GM21737 (cell line): ENCODE measurements at regions not wholly inside any gene's neighbourhood (a gene's known extent, or its start where the extent isn't known, plus 50 kb on each side); places are given as distances from the start of the nearest gene placed in this dataset.

ENCODE experiments used
- ATAC-seq: cut with Tn5 transposase; IDR thresholded peaks from one replicate; pipeline ENCODE4 v1.9.1; 2021; ENCODE audit warnings: mild to moderate bottlenecking, moderate library complexity; ENCODE audit not compliant: unreplicated experiment

DNA sequence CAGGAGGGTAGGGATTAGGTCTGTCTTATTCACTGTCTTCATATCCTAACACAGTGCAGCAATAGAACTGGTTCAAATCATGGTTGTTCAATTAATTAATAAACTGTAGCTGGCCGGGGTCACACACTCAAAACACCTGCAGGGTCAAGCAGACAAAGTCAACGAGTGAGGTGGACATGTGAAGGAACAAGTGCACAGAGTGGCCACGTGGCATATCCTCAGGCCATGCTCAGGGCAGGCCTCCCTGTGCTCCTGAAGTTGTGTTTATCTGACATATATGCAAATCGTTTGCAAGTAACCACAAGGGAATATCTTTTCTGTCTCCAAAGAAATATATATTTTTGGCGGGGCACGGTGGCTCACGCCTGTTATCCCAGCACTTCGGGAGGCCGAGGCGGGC is 98.5 kb upstream of the ZMIZ1 start:
- no peak for ATAC-seq

DNA sequence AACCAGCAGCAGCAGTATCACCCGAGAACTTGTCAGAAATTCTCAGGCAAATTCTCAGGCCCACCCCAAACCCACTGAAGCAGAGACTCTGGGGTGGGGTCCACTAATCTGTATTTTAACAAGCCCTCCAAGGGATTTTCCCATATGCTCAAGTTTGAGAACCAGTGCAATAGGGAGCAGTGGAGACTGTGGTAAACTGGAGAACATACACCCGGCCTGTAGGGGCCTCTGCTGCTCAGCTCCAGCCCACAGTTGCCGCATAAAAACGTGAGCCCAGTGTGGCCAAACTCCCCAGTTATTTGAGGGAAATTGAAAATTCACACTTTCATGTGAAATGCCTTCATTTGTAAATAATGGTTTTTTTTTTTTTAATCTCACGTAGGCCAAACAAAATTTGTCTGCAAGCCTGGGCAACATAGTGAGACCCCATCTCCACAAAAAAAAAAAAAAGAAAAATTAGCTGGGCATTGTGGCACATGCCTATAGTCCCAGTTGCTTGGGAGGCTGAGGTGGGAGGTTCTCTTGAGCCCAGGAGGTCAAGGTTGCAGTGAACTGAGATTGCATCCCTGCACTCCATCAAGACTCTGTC is 97.6 kb upstream of the ZMIZ1 start:
- ATAC-seq: no peak

DNA sequence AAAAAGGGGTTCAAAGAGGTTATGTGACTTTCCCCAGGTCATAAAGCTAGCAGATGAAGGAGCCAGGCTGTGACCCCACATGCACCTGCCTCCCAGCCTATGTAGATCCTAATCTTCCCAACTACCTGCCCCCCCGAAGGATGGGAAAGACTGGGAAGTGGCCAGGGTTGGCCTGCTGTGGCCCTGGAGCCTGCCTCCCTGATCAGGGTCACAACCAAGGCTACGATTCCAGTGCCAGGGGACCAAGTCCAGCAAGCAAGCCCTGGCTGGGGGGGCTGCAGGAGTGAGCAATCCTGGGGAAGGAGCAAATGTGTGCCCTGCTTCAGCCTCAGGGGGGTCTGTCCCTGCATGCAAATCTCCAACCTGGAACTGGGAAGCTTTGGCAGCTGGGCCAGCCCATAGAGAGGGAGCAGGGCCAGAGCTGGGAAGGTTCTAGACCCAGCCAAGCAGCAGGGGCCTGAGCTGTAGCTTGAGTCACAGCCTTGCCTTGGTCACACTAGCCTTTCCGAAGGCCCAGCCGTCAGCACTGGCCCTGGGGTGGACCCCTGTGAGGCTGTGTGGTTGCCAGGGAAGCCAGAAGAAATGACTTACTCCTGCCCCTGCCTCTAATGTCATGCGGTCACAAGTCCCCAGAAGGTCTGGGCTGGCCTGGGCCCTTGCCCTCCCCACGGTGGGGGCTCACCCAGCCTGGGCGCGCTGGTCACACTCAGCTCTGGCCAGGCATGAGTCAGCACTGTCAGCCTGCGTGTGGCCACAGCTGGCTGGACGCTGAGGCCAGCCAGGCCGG is 96.4 kb upstream of the ZMIZ1 start:
- ATAC-seq: no peak

DNA sequence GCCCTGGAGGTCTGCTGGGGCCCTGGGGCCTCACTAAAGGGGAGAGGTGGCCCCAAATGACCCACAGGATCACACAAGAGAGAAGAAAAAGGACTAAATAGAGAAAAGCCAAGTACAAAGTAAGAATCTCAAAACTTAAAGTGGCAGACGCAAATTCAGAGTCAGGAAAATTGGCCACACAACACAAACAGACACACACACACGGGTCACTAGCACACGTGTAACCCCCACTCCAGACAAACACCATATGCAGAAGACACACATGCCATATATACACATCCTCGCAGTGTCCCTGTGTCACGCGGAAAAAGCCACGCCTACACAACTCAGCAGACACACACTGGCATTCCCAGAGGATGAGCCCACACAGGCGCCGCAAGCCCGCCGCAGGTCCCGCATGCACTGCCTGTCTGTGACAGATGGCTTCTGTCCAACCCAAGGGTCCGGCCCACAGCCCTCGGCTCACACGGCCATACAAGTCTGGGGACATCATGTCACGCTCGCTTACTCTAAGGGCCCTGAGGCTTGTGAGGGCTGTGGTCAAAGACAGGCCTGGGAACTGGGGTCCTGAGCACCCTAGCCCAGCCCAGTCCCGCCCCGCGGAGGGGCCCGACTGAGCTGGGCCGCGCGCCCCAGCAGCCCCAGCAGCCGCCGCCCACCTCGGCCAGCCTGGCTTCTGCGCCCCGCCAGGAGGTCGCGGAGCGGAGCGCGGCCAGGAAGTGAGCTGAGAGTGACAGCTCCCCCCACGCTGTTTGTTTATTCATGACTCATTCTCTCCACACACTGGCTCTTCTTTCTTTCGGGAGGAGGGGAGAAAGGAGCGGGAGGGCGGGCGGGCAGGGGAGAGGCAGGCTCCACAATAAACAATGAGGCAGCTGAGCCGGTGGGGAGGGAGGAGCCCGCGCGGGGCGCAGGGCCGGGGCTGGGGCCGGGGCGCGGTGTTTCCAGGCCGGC is 95.5 kb upstream of the ZMIZ1 start:
- peak; percentile 80 for ATAC-seq

DNA sequence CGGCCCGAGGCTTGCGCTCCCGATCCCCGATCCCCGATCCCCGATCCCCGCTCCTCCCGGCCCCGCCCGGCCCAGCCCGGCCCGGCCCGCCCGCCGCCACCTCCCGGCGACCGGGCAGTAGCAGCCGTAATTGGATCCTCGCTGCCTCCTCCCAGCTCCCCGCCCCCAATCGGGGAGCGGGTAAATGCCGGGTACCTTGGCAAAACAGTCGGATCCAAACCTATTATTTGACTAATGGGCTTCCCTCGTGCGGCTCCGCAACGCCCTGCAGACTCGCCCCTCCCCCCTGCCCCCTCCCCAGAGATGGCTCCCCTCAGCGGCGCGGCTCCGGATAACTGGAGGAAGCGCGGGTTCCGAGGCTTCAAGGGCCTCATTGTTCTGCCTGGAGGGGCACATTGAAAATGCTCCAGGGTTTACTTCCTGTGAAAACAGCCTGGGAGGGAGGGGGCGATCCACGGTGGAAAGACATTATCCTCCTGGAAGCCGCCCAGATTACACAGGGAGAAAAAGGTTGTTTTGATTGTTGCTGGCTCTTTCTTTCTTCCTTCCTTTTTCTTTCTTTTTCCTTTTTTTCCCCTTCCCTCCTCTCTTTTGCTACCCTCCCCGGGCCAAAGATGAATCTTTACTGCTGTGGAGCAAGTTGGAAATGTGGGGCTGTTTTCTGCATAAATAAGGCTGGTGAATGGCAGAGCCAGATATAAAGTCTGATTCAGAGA is 94.7 kb upstream of the ZMIZ1 start:
- peak; percentile 33 for ATAC-seq

DNA sequence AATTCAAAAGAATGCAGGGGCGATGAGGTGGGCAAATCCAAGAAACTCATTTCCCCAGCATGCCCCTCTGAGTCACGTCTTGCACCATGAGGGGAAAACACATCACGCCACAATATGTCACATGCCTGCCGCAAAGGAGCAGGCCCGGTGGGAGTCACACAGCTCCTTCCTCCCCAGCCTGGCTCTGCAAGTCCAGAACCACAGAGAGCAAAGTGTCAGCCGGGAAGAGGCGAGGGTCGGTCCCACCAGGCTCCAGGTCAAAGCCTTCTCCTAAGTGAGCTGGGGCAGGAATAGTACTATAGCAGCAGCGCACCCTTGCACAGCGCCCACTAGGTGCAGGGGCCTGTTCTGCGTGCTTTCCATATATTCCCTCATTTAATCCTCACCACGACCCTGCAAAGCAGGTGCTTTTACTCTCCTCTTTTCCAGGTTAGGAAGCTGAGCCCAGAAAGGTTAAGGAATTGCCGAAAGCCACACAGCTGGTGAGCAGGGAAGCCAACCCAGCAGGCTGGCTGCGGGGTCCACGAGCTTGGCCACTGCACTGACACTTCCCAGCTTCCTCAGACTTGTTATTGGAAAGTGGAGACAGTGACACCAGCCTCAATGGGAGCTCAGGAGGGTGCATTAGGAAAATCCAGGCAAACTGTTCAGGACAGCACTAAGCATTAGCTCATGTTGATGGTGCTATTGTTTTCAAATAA is 94.0 kb upstream of the ZMIZ1 start:
- ATAC-seq: no peak

DNA sequence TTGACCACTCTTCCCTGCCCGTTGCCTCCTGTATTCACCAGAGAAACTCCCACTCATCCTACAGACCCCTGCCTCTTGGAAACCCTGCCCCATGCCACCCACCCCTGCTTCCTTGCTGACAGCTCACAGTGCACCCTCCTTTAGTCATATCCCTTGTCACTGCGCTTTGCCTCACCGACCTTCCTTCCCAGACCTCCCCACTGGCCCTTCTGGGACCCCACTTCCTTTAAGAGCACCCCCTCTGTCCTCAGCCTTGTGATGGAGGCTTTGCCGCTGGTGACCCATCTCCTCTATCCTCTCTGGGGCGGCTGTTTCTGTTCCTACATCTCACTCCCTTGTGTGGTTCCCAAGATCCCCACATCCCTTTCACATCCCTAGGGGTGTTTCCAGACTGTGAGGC is 92.8 kb upstream of the ZMIZ1 start:
- no peak for ATAC-seq

DNA sequence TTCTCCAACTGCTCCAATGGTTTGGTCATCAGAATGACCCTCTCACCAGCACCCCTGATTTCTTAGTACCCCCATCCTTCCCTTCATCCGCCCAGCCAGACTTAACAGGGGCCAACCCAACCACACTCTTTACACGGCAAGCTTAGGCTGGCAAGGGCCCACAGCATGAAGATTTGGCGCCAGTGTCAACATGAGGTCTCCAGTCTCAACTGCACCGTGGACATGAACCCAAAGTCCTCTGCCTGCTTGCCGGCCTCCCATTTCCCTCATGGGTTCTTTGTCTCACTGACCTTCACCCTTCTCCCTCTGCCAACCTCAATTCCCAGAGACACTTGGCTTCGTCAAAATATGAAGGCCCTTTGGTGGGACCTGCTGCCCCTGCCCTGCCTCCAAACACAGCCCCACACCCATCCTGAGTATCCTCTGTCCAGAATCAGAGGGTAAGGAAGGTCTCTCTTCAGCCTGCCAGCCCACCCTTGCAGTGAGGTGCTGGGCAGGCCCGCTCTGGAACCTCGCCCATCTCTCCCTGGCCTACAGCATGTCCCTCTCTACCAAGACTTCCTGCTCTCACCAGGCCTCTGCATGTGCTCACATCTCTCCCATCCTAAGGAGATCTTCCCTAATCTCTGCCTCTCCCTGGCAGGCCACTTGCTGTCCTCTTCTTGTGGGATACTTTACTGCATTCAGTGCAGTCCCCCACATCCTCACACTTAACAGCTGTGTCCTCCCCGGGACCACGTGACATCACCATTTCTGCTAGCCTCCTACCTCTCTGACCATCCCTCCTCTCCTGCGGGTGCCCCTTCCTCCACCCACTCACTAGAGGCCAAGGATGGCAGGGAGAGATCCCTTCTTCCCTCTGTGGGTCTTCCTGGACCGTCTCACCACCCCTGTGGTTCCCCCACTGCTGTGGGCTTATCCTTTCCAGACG is 91.7 kb upstream of the ZMIZ1 start:
- no peak for ATAC-seq

DNA sequence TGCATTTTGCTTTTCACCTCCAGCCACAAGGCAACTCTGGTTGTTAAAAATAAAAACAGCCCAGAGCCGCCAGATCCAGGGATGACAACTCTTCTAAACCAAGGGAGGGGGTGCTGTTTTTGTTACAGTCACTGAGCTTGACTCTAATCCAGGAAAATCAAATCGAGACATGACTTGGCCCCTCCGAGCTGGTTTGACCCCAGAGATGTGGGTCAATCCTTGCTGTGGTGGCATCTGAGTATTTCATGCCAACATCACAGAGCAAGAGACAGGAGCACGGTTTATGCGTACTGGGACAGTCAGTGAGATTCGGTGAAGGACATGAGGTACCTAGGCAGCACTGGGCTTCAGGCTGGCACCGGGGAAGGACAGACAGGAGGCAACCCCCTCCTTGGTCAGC is 88.8 kb upstream of the ZMIZ1 start:
- ATAC-seq: no peak

DNA sequence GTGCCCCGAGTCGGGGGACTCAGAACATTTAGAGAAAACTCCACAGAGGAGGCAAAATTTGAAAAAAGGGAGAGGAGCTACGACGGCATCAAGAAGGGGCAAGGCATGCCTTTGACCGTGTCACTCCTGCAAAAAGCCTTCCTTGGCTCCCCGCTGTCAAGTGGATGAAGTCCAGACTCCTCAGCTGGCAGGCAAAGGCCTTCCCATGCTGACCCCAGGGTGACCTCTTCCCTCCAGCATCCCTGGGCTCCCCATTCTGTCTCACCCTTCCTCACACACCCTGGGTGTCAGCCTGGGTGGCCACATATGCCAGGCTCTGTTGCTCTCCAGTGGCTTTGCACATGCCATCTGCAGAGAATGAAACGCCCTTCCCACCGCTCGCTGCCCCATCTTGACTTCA is 88.4 kb upstream of the ZMIZ1 start:
- no peak for ATAC-seq

DNA sequence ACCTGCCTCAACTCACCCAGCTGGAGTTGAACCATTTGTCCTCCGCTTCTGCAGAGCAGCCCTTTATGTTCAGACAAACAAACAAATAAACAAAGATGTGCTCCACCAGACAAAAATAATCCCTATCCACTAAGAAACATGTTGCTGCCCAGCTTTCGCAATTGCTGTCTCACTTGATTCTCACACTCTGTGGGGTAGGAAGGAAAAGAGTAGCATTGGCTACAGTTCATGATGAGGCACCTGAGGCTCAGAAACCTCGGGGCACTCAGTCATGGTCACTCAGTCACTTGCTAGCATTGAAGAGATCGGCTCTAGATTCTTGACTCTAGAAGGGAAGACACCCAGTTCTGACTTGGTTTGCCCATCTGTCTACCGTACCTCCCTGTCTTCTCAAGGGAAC is 88.0 kb upstream of the ZMIZ1 start:
- no peak for ATAC-seq

DNA sequence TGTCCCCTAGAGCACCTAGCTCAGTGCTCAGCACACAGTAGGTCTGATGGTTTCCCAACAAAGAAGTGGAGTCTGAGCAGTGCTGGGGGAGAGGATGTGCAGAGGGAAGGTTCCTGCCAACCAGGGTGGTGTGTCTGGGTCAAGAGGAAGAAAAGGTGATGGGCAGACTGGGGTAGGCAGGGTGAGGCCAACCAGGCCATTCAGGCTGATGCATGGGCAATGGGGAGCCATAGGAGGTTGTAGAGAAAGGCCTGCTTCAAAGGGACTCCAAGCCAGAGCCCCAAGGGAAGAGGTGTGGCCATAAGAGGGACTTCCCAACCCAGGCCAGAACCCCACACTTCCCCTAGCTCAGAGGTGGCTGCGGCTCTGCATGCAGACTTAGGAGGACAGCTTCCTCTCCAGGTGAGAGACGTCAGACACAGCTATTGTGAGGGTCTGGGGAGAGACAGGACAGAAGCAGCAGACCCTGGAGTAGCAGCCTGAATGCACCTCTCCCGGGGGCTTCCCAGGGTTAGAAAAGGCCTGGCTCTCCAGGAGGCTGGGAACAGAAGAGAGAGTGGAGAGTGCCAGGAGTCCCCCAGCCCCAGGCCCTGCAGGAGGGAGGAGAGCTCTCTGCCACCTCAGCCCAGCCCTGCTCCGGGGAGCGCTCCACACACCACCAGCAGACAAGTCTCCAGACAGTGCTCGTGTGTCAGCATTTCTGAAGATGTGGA is 87.4 kb upstream of the ZMIZ1 start:
- peak; percentile 81 for ATAC-seq

DNA sequence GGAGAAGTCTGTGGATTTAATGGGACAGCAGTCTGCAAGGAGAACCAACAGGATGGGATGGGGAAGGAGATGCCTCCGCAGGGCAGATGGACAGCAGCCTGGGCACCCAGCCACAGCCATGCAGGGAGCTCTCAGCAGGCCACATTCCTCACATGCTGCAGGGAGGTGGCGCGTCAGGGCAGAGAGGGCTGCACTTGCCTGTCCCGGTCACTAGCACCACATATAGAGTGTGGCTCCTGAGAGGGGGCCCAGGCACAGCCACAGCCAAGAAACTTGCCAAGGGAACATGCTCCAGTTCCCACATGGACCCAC is 86.8 kb upstream of the ZMIZ1 start:
- no peak for ATAC-seq

DNA sequence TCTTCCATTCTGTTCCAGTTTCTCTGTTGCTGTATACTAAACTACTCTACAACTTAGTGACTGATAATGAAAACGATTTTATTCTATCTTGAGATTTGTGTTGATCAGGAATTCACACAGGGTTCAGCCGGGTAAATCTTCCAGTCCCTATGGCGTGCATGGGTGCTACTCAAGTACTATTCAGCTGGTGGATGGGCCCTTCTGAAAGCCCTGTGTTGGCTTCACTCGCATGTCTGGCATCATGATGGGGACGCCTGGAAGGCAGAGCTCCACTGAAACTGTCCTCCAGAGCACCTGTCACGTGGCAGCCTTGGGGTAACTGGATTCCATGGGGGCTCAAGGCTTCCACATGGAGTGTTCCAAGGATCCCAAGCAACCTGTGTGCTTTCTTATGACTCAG is 86.0 kb upstream of the ZMIZ1 start:
- no peak for ATAC-seq

DNA sequence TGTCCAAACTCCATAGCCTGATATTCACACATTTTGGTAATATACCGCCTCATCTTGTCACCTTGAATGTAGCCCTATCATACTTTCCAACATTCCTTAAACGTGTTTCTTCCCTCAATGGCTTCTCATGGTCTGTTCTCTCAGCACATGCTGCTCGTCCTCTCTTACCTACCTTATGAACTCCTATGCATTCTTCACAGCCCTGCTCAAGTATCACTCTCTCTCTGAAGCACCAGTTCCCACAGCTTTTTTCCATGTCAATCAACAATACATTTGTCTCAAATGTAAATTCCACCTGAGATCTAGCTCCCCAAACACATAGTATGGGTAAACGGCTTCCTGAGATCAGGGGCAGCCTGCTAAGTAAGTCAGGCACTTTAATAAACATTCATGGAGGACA is 85.2 kb upstream of the ZMIZ1 start:
- ATAC-seq: no peak

DNA sequence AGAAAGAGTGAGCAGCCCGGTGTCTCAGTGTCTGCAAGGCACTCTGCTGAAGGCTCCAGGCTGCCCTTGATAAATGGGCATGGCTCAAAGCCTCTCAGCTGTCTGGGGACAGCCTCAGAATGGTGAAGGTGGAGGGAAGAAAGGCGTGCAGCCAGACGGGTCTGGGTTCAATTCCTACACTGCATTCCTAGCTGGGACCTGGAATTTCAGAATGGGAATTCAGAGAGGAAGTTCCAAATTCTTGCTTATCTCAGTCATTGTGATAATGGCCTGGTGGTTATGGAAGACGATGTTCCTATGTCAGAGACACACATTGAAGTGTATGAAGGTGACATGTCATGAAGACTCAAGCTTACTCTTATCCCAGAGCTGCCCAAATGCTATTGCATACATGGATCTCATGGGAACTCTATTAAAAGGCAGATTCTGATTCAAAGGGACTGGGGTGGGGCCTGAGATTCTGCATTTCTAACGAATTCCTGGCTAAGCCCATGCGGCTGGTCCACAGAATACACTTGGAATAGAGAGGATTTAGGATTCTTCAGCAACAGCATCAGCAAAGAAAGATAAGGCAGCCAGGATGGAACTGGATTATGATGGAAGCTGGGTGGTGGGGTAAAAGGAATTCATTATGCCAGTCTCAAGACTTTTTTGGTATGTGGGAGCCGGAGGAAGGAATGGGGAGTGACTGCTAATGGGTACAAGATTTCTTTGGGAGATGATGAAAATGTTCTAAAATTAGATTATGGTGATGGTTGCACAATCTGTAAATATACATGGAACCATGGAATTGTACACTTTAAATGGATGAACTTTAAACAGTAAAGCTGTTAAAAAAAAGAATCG is 82.6 kb upstream of the ZMIZ1 start:
- ATAC-seq: no peak

DNA sequence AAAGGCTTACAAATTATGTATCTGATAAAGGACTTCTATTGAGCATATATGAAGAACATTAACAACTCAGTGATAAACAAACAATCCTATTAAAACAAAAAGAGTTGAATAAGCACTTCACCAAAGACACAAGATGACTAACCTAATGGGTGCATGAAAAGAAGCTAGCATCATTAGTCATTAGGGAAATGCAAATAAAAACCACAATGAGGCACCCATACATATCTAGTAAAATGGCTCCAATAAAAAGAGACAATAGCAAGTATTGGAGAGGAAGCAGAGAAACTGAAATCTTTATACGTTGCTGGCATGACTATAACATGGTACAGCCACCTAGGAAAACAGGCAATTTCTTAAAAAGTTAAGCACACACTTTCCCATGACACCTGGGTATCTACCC is 77.6 kb upstream of the ZMIZ1 start:
- no peak for ATAC-seq

DNA sequence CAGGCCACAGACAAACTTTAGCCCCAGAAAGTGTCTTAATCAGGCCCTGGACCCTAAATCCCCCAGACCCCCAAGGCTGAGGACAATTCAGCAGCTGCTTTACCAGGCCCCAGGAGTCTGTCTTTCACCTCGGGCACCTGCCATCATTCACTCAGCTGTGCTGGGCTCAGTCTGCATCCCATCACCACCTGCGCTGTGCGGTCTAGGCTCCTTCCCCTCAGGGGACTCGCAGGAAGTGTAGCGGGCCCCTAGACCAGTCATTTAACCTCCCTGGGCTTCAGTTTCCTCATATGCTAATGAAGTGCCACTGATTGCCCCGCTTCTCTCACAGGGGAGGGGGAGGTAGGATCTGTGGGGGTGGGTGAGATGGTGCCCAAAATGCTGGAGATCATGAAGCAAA is 76.4 kb upstream of the ZMIZ1 start:
- ATAC-seq: peak; percentile 78
